Thyroid gland (tissue), 4 donors: ENCODE measurements at regions not wholly inside any gene's neighbourhood (a gene's known extent, or its start where the extent isn't known, plus 50 kb on each side); places are given as distances from the start of the nearest gene placed in this dataset.

Source experiments
- POLR2A ChIP-seq, 2 donors: fragments of 450-650 bp; IDR thresholded peaks; one replicate each; pipeline ENCODE4 v1.6.1; 2017; ENCODE audit warnings: antibody characterized with exemption in 2 of 2, mild to moderate bottlenecking in 2 of 2, moderate library complexity in 1 of 2
- TF ChIP-seq, protein P1 (sequence below), 6 experiments: fragments of 200-600 bp in 3 of 6; fragments of 450-650 bp in 3 of 6; sonication (generic) in 3 of 6; IDR thresholded peaks; one replicate each; pipeline ENCODE4 v1.5.1; 2016 to 2019; ENCODE audit warnings: antibody characterized with exemption in 6 of 6, mild to moderate bottlenecking in 2 of 6, inconsistent platforms in 1 of 6, moderate library complexity in 1 of 6

DNA sequence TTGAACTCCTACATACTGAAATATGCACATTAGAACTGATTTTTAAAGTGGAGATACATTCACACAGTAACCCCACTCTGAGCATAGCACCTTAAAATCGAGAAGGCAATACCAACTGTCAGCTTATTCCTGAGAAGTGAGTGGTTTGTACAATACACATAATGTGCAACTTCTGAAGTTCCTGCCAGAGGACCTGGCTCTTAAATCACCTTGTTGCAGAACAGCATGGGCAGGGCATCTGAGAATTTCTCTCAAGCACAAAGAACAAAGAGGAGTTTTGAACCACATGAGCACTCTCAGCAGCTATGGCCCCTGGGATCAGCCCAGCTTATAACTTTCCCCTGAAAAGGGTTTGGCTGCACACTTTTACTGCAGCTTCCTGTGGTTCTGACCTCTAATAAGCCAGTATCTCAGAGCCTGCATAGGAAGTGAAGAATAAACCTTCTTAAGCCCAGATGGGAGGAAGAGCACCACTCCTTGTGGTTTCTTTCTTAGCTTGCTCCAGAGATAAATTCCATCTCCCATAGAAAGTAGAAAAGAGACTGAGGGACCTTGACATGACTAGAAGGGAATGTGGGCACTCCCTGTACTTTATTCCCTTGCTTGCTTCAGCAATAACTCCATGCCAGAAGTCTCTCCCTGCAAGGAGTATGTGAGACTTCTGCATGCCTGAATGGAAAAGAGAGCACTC lies 862.3 kb downstream of the SUCLG1 start:
- TF ChIP-seq POLR2A (IDR thresholded peaks at IDR 0.05): no peak
- TF ChIP-seq, protein P1, sequence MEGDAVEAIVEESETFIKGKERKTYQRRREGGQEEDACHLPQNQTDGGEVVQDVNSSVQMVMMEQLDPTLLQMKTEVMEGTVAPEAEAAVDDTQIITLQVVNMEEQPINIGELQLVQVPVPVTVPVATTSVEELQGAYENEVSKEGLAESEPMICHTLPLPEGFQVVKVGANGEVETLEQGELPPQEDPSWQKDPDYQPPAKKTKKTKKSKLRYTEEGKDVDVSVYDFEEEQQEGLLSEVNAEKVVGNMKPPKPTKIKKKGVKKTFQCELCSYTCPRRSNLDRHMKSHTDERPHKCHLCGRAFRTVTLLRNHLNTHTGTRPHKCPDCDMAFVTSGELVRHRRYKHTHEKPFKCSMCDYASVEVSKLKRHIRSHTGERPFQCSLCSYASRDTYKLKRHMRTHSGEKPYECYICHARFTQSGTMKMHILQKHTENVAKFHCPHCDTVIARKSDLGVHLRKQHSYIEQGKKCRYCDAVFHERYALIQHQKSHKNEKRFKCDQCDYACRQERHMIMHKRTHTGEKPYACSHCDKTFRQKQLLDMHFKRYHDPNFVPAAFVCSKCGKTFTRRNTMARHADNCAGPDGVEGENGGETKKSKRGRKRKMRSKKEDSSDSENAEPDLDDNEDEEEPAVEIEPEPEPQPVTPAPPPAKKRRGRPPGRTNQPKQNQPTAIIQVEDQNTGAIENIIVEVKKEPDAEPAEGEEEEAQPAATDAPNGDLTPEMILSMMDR (IDR thresholded peaks at IDR 0.05): no peak
